EH (cell line): ENCODE measurements at regions not wholly inside any gene's neighbourhood (a gene's known extent, or its start where the extent isn't known, plus 50 kb on each side); places are given as distances from the start of the nearest gene placed in this dataset.

Experiments used
- DNase-seq: peaks from one replicate; pipeline ENCODE4 v3.0.0-alpha.2; 2015; ENCODE audit warnings: low read depth

DNA sequence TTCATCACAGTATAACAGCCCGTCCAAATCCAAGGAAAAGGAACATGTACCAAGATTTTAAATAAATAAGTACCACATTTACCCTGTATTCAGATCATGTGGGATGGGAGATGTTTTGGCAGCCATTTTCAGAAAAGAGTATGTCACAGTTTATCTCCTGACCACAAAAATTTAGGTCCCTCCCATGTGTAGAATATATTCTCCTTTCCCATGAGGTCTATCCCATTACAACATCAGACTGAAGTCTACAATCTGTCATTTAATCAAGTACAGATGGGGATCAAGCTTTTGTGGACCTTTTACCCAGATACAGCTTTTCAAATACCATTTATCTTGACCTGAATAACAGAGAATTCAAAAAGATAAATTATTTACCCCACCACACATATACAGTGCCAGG, 444.5 kb downstream of the PLOD2 start:
- peak; percentile 12 for DNase-seq

GRCh38 chr3:145719114-145719513, 441.9 kb downstream of the PLOD2 start:
- DNase-seq: no peak

DNA sequence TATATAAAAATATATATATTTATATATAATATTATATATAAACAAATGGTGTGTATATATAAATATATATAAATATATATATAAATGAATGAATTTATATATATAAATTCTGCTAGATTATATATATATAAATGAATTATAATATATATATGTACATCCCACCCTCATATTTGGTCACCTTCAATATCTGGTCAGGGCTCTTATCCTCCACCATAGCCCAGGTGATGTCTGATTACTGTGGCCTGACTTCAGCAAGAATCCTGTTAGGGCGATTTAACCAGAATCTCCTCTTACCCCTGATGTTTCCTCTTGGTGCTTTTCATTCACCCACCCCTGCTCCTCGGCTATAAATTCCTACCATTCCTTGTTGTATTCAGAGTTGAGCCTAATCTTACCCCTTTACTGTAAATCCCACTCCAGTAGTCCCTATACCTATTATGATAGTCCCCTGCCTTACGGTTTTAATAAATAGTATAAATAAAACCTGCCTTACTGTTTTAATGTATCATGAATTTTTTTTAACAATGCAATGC, 439.6 kb downstream of the PLOD2 start:
- DNase-seq: no peak

DNA sequence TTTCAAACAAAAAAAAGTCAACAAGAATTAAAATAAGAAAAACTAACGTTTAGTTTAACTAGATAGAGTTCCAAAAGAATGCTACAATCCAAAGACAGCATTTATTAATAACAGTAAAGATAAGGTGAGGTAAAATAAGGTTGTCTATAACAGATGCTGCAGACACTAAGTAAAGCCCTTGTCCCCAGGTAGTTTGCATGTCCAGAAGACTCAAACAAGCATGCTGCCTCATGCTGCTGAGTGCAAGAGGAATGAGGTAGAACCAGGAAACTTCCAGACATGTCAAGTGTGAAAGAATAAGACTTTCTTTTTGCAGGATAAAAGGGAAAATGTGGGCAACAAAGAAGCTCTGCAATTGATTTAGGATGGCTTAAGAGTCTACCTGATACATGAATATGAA, 439.2 kb downstream of the PLOD2 start:
- DNase-seq: no peak

DNA sequence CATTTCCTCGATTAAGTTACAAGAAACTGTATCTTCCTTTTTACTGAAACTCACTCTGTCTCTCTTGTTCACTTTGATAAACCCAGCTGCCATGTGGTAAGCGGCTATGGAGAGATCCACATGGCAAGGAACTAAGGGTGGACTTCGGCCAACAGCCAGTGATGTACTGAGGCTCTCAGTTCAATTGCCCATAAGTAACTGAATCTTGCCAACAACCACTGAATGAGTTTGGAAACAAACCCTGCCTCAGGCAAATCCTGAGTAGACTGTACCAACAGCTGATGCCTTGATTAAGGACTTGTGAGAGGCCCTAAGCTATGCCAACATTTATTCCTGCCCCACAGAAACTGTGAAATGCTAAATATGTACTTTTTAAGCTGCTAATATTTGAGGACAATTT, 433.5 kb downstream of the PLOD2 start:
- no peak for DNase-seq

DNA sequence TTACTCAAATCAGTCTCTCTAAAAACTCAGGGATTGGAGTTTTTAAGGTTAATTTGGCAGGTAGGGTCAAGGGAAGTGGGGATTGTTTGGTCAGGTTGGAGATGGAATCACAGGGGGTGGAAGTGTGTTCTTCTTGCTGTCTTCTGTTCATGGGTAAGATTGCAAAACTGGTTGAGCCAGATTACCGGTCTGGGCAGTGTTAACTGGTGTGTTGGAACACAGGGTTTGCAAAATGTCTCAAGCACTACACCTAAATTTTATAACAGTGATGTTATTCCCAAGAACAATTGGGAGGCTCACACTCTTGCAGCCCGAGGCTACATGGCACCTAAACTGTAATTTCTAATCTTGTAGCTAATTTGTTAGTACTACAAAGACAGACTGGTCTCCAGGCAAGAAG, 425.4 kb downstream of the PLOD2 start:
- no peak for DNase-seq

GRCh38 chr3:145737952-145738351, 423.0 kb downstream of the PLOD2 start:
- no peak for DNase-seq

GRCh38 chr3:145739926-145740325, 421.1 kb downstream of the PLOD2 start:
- peak; percentile 1 for DNase-seq

DNA sequence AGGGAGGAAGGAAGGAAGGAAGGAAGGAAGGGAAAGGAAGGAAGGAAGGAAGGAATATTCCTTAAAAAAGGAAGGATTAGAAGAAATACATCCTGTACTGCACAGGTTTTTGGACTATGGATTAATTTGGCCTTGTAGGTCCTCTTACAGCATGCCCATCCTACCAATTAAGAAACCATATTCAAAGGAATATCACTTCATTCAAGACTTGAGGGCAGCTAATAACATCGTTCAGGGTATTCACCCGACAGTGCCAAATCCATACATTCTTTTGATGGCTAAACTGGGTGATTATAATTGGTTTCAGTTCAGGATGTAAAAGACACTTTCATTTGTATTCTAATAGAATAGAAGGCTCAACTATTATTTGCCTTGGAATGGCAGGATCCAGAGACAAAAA, 410.3 kb downstream of the PLOD2 start:
- DNase-seq: no peak

DNA sequence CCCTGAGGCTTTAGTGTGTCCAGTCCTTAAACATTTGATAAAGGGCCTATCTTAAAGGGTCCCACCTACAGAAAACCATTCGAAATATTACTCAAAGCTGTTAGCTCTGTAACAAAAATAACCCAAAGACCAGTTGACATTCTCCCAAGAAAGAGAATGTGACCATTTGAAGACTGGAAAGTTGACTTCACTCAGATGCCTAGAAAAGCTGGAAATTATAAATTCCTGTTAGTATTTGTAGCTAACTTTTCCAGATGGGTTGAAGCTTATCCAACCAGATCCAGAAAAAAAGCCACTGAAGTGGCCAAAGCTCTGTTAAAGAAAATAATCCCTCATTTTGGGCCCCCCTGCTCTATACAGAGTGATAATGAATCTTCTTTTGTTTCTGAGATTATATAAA, 408.4 kb downstream of the PLOD2 start:
- no peak for DNase-seq

- no peak for DNase-seq
Measured at GRCh38 chr3:145754605-145755289, 406.2 kb downstream of the PLOD2 start.

GRCh38 chr3:145760036-145760435, 400.9 kb downstream of the PLOD2 start:
- no peak for DNase-seq

DNA sequence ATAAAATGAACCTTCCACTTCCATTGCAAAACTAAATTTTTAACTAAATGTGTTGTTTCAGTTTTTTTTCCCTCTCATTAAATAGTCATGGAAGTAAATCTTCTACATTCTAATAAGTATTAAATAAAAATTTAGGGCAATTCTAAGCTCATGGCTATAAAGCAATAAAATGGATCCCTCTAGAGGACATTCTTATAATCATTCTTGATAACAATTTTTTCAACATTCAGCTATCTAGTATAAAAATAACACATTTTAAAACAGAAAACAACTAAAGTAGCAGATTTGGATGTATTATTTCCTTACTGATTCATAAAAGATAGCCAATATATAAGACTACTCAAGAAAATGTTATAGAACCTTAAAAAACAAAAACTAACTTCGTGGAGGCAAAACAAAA, 393.1 kb downstream of the PLOD2 start:
- no peak for DNase-seq

GRCh38 chr3:145776782-145777408, 384.1 kb downstream of the PLOD2 start:
- DNase-seq: peak; percentile 54

GRCh38 chr3:145780301-145780700, 380.7 kb downstream of the PLOD2 start:
- DNase-seq: no peak

GRCh38 chr3:145785668-145786067, 375.3 kb downstream of the PLOD2 start:
- DNase-seq: no peak

DNA sequence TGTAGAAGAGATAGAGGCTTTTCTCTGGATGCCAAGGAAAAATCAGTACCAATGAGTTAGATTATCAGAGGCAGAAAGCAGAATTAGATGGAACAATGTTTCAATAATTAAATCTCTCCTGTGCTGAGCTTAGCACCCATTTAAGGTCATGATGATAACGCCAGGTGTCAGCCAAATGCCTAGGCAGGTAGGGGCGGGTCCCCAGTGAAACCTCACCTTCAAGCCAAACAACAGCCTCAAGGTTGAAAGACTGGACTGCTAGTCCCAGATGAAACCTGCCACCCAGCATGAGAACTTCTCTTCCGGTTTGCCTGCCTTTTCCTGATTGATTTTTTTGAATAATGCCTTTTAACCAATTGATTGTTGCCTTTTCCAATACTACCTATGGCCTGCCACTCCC, 363.0 kb downstream of the PLOD2 start:
- no peak for DNase-seq

DNA sequence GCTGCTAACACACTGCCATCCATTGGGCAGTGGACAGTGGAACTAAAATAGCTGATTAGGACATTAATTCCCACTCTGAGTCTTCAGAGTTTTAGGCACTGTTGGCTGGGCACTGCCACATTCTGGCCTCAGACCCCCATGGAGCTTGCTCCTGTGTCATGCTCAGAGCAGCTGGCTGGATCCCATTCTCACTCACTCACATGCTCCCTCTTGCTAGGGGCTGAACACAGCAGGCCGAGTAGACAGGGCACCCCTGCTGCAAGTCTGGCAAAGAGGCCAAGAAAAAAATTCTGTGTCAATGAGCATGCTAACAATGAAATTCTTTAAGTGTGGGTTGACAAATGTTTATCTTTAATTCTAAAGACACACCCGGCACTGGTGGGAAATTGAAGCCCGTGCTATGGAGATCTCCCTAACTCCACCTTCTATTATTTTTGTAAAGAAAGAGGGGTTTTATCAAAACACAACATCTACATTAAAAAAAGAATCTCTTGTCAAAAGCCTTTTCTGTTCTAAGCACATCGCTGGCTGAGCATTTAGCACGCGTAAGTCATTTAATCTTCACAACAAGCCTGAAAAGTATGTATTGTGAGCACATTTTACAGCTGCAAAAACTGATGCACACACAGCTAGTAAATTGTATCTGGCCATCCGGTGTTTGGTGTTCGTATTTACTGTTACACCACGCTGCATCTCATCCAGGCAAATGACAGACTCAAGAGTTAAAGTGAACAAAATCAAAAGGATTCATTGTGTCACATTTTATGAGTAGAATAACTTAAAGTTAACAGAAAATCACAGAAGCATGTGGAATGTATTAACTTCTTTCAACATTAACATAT, 362.1 kb downstream of the PLOD2 start:
- no peak for DNase-seq

DNA sequence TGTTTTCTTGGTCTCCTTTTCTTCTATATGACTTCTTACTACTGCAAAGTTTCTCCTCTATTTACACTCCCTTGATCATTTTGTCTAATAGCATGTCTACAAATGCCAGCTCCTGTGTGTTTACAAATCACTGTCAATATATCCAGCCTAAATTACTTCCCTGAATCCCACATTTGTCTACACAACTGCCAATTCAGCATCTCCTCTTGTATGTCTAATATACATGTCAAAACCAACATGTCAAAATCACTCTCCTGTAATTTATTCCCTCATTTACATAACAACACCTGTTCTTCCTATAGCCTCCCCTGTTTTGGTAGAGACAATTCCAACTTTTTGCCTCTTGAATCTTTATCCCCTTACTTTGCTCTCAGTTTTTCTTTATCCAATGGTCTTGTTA, 359.3 kb downstream of the PLOD2 start:
- DNase-seq: no peak

DNA sequence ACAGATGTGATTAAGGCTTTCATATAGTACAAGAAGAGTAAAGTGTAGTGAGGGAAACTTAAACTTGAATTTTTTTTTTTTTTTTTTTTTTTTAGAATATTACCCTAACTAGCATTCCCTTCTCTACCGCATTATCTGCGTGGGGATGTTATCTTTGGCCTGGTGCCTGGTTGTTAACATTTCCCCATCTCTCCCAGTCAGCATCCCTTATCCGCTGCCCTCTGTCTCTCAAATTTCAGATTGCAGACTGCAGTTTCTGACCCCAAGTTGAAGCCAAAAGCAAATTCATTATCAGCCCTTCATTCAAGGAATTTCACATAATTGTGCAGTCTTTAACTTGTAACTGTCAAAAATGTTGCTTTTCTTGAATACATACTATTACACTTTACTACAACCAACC, 353.0 kb downstream of the PLOD2 start:
- peak; percentile 16 for DNase-seq

- no peak for DNase-seq
Measured at GRCh38 chr3:145812391-145812790, 348.6 kb downstream of the PLOD2 start.

DNA sequence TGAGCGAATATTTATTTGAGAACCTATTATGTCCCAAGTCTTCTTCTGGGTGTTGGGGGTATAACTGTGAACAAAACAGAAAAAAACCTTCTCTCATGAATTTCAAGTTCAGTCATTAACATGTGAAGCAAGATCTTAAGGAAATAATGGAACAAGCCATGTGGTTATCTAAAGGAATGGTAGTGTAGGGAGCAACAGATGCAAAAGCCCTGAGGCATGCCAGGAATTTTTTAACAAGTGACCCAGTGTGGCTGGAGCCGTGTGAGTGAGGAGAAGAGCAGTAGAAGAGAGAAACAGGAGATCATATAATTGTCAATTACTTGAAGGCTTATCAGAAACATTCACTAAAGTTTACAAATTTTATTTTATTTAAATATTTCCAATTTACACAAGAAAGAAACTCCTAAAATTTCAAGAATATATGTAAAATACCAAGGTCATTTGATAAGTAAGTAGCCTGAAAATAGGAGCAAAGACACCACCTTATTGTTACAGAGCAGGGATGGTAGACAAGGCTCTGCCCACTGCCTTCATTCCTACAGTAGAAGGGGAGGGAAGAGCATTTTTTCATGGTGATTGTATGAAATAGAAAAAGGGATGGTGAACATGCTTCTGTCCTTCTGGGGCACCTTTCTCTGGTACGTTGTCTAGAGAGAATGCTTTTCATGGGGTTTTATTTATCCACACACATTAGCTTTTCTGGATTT, 345.1 kb downstream of the PLOD2 start:
- peak; percentile 1 for DNase-seq
